B cell (primary cell): ENCODE measurements at regions not wholly inside any gene's neighbourhood (a gene's known extent, or its start where the extent isn't known, plus 50 kb on each side); places are given as distances from the start of the nearest gene placed in this dataset.

Source experiments
- EZH2 ChIP-seq: IDR thresholded peaks from 2 replicates; pipeline ENCODE4 v1.6.1; 2012; ENCODE audit warnings: borderline replicate concordance, low read depth, mild to moderate bottlenecking, moderate library complexity, low read length; ENCODE audit not compliant: insufficient read depth, poor library complexity, severe bottlenecking
- TF ChIP-seq, protein P1 (sequence below): fragments of 200-600 bp; IDR thresholded peaks from one replicate; pipeline ENCODE4 v1.8.0; 2022; ENCODE audit warnings: antibody characterized with exemption, mild to moderate bottlenecking

DNA sequence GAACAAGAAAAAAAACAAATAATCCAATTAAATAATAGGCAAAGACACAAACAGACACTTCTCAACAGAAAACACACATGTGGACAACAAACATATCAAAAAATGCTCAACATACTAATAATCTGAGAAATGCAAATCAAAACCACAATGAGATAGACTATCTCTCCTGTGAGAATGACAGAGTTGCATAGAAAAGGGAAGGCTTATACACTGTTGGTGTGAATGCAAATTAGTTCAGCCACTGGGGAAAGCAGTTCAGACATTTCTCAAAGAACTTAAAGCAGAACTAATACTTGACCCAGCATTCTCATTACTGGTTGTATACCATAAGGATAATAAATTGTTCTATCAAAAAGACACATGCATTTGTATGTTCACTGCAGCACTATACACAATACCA, 637.8 kb upstream of the LUZP2 start:
- TF ChIP-seq, protein P1, sequence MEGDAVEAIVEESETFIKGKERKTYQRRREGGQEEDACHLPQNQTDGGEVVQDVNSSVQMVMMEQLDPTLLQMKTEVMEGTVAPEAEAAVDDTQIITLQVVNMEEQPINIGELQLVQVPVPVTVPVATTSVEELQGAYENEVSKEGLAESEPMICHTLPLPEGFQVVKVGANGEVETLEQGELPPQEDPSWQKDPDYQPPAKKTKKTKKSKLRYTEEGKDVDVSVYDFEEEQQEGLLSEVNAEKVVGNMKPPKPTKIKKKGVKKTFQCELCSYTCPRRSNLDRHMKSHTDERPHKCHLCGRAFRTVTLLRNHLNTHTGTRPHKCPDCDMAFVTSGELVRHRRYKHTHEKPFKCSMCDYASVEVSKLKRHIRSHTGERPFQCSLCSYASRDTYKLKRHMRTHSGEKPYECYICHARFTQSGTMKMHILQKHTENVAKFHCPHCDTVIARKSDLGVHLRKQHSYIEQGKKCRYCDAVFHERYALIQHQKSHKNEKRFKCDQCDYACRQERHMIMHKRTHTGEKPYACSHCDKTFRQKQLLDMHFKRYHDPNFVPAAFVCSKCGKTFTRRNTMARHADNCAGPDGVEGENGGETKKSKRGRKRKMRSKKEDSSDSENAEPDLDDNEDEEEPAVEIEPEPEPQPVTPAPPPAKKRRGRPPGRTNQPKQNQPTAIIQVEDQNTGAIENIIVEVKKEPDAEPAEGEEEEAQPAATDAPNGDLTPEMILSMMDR: no peak
- no peak for TF ChIP-seq EZH2
